Renal cortical epithelial cell (primary cell): ENCODE measurements at regions not wholly inside any gene's neighbourhood (a gene's known extent, or its start where the extent isn't known, plus 50 kb on each side); places are given as distances from the start of the nearest gene placed in this dataset.

Experiments
- DNase-seq: peaks from one replicate; pipeline ENCODE4 v3.0.0-alpha.2; 2011; ENCODE audit warnings: low read depth

DNA sequence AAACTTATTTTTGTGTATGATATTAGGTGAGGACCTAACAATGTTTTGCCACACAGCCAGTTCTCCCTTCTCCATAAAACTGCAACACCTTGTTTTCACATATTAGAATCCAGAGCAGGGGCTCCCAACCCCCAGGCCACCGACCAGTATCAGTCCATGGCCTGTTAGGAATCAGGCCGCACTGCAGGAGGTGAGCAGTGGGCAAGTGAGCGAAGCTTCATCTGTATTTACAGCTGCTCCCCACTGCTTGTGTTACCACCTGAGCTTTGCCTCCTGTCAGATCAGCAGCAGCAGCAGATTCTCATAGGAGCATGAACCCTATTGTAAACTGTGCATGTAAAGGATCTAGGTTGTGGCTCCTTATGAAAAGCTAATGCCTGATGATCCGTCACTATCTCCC, 185.9 kb upstream of the NSMCE3 start:
- DNase-seq: no peak

DNA sequence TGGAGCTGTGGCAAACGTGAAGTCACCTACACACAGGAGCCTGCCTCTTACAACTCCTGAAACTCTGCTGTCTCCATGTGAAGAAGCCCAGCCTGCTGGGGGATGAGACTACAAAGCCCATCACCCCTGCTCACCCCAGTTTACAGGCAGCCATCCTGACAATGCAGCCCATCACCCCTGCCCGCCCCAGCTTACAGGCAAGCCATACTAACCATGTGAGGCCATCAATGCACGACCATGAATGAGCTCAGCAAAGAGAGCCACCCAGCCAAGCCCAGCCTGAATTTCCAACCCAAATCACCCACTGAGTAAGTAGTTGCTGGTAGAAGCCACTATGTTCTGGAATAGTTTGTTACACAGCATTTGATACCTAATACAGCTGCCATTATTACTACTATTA, 185.4 kb upstream of the NSMCE3 start:
- DNase-seq: no peak

DNA sequence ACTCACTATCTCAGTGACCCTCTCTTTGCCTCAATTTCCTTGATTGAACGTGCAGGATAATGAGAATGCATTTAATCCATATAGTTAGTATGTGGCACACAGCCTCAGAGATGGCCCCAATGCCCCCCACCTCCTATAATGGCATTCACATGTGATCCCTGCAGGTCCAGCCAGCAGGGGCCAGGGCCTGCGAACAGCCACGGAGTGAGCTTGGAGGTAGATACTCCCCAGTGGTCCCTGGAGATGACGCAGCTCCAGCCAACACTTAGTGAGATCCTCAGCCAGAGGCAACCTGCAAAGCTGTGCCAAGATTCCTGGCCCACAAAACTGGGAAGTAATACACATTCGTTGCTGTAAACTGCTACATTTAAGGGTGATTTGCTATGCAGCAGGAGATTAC, 184.9 kb upstream of the NSMCE3 start:
- DNase-seq: no peak

DNA sequence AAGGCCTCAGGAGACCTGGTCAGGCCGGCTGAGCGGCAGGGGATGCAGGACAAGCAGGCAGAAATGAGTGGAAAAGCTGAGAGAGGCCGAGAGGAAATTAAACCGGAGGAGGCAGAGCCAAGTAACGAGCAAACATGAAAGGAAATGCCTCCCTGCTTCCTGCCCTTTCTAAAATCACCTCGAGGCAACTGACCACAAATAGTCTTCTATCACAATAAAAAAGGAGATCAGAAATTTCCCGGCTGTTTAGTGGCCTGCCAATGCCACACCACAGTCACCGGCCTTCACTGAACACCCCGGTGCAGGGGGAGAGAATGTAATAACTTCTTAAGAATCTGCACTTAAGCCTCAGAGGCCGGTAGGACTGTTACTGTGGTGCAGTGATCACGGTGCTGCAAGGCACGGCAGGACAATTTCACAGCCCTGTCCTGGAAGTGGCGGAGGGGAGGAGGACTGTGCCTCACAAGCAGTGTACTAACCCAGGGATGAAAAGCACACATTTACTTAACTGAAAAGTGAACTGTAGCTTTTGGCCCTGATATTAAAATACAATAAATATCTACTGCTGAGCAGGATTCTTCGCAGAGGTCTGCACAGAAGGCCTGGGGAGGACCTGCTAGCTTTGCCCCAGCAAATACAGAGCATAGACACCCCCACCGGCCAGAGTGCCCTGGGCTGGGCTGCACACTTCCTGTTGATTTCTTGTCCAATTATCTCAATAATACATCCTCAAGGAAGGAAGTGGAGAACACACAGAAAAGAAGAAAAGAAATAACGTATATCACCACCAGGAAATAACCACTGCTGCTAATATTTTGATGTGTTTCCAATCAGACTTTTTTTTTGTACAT, 183.5 kb upstream of the NSMCE3 start:
- peak; percentile 3 for DNase-seq

DNA sequence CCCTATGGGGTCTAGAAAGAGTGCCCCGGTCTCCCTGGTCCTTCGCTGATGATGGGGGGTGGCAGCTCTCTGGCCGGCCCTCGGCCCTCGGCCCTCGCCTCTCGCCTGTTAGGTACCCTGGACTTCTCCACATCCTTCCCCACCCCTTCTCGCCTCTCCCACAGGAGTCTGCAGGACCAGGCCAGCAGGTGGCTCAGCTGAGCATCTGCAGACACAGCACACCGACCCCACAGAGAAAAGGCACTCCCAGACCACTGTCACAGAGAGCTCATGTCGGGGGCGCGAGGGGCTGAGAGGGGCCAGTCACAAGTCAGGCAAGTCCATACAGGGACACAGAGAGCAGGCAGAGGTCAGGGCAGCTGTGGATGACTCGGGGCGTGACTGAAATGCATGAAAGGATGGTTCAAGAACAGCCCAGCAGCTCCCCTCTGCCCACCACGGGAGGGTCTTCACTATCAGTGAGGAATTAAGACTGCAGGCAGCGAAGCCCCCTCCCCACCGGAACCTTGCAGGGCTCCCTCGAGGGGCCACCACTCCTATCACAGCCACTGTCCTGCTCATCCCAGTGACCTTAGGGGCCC, 181.7 kb upstream of the NSMCE3 start:
- no peak for DNase-seq

DNA sequence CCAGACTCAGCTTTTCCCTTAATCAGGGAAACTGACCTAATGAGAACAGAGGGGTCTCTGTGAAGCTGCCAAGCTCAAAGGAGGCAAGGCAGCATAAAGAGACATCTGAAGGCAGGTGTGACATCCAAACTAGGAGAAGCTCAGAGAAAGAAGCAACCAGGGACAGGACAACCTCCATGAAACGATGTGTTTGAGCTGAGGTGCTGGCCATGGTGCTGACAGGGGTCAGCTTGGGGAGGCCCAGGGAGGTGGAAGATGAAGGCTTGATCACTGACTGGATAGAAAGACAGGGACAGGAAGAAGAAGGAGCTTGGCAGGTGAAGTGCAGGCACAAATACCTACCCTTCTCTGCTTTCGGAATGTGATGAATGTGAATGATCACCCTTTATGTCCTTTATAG, 179.5 kb upstream of the NSMCE3 start:
- DNase-seq: no peak

DNA sequence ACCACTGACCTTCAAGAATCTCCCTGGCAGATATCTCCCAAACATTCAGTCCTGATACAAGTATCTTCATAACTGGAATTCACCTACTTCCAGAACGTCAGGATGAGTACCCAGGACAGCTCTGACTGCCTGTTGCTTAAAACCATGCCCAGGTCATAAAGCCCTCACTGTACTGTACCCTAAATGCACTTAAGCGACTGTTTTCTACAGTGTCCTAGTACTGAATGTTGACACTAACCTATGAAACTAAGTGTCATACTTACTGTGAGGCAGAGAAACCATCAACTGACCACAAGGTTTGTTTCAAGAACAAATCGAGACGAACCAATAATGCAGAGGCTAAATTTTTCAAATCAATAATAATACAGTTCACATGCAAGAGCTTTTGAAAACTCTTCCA, 178.7 kb upstream of the NSMCE3 start:
- no peak for DNase-seq

DNA sequence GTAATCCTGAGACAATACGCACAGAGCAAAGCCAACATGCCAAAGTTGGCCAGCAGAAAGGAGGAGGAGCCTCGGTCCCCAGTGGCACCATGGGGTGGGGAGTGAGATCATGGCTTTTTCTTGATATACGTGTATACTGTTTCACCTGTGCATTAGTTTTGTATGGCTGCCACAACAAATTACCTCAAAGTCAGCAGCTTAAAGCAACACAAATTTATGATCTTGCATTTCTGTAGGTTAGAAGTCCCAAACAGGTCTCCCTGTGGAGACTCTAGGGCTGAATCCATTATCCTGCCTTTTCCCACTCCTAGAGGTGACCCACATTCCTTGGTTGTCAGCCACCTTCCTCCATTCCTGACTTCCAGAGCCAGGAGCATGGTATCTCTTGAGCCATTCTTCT, 176.9 kb upstream of the NSMCE3 start:
- DNase-seq: no peak

DNA sequence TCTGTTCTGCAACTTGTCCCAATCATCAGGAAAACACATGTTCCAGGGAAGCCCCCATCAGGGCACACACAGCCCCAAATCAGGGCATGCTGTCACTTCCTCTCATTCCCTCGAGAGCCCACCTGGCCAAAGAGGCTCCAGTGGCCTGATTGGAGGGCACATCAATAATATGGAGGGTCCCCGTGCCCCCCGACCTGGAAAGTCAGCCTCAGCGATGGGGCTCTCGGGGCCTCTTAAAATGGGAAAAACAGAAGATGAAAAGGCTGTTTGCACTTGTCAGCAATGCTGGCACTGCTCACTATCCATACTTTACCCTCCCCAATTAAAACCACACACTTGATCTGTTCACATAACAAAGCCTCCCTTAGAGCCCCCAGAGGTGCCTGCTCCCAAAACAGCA, 172.9 kb upstream of the NSMCE3 start:
- no peak for DNase-seq

DNA sequence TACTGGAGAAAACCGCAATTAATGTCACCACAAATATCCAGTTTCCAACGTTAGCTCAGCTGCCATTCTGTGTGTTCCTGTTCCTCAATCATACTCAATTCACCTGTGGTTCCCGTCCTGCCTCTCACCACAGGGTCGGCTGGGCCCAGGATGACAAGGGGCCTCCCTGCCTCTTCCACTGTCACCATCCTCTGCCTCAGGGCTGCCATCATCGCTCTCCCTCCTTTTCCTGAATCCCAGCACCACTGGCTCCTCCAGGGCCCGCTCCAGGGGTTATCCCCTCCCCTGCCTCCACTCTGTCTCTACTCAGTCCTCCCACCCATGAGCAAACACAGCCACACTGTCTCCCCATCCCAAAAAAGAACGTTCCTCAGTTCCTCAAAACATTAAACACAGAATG, 170.9 kb upstream of the NSMCE3 start:
- no peak for DNase-seq

DNA sequence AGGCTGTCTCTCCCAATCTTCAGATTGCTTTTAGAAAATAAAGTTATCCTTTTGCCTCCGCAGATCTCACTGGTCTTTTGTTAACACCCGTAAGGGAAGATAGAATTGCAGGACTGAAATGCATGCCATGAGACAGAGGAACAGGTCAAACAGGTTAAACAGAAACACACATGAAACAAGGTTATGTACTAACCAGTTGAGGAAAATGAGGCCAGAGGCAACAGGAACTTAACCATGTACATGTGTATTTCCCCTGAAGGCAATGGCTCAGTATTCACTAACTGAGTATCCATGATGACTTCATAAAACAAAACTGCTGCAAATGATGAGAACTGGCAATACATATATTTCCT, 169.1 kb upstream of the NSMCE3 start:
- peak; percentile 28 for DNase-seq

DNA sequence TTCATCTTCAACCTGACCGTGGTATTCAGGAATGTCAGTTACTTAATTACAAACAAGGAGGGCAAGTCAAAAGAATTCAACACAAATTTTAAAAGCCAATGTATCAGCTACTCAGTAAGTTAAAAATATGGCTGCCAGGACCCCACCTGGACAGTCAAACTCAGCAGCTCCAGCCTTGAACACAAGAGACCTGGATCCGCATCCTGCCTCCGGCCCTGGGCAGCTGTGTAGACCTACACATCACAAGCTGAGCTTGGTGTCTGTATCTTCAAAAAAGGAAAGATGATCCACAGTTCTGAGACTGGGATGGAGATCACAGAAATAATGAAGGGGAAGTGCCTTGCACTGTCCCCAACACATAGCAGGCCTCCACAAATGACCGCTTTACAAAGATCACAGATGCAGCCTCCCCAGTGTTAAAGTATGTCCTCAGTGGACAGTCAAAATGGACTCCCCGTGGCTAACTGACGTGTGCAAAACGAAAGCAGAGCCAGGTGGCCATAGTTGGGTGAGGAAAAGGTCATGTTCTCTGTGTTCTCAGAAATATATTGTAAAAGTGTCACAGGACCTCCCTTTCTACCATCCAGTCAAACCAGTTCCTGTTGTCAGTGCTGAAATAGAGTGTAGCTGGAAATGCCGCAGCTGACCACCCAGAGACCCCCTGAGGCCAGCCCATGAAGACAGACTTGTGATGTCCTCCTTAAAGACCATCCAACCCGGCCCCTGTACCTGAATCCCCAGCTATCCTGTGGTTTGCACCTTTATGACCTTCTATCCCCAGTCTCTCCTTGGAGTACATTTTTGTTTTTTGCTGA, 168.5 kb upstream of the NSMCE3 start:
- DNase-seq: no peak

DNA sequence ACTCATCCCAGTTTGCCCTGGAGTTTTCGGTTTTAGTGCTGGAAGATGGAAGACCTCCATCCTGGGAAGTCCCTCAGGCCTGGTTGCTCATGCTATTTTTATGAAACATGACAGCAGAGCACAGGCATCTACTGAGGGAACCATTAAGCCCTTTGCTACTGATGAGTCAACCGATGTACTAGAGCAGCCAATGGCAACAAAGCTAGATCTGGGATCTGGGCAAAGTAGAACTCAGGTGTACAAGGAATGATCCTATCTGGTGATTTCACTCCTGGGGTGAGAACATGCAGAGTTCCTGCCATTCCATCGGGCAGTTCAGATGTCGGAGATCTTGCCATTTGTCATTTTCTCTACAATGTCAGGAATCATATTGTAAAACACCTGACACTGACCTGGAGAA, 166.2 kb upstream of the NSMCE3 start:
- DNase-seq: peak; percentile 20

DNA sequence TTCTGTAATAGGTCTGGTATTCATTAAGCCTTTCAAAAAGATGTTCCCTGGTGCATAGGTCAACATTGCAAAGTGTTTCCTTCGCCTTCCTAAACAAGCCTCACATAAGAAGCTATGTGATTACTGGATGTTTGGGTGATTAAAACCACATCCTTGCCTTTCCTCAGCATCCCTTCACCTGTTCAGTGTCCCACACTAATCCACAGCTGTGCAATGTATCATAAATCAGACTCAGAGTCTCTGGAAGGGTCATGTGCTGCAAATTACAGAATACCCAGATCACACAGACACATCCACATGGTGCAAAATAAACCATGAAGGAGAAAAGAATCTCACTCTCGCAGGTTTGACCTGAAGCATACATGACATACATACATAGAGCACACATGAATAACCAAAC, 164.7 kb upstream of the NSMCE3 start:
- no peak for DNase-seq

DNA sequence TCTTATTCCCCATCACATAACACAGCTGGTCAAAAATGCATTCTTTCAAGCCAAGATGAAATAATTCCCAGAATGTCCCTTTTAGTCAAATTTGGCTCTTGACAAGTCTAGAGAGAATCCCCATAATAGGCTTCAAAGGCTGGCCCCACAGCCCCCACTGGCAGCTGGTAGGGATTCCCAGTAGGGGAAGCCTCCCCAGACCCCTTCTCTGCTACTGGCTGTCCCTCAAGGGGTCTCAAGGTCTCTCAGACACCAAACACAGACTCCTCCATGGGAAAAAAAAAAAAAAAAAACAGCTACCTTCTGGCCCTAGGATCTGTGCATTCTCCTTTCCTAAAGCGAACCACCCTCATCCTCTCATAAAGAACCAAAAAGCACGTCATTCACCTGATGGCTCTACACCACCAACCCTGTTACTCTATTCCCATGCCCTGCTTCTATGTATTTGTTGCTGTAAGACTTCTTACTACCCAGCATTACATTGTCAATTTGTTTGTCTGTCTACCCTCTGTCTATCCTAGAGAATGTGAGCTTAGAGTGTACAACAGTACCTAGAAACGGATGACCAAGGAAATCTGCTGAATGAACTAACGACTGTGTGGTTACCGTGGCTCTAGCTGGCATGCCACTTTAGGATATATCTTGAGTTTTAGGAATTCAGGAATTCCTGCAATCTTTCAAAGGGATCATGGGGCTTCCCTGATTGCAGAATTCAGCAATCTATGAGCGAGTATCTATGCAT, 164.1 kb upstream of the NSMCE3 start:
- no peak for DNase-seq

DNA sequence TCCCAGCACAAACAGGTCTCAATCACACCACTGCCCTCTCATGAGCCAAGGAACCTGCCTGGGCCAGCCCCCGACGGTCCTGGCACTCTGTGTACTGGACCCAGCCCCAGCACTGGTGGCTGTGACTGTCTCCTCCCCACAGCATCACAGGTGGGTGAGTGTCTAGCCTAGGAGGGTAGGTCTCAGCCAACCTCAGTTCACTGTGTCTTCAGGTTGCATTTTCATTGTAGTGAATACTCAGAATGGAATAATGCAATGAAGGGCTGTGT, 163.4 kb upstream of the NSMCE3 start:
- DNase-seq: no peak

DNA sequence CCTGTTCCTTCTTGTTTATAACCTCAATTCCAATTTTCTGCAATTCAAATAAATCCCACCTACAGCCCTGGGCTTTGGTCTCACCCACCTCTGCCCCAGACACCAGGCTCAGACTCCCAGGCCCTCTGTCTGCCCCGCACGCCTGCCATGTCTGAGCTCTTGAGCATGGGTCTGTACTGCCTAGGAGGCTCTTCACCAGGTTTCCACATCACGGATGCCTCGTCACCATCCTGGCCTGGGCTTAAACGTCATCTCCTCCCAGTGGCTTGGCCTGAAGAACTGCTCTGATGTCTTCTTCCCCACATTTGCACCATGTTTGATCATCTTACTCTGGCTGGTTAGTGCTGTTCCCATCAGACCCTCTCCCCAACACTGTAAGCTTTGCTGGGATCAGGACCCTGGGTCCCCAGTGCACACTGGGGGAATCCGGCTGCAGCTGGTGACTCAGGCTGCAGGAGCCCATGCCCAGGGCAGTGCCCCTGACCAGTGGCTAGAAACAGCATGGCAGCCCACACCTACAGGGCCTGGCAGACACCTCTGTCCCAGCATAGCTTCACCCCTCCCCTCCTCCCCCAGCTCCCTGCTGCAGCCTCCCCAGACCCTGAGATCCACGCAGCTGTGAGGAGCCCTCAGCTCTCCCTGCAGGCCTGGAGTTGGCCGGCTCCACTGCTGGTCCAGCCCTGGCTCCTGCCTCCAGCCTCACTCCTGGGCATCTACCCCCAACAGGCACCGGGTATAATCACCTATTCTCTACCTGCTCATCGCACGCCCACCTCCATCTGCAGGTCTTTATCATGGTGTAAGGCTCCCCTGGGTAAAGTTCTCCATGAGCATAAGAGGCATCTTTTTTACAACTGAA, 162.8 kb upstream of the NSMCE3 start:
- no peak for DNase-seq

DNA sequence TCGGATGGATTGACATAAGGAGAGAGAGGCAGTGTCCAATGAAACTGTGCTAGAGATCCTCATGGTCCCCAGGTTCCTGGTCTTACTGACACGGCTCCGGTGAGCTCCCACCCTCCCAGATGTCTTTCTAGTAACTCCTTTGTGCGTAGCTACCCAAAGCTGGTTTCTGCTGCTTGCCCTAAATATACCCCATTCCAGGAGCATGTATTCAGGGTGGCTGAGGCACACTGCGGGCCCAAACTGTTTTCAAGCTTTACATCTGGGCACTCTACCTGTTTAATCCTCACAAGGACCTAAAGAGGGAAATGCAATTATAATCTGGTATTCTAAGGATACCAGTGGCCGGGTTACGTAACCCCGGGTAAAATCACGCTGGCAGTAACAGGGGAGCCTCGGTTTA, 161.2 kb upstream of the NSMCE3 start:
- DNase-seq: no peak

DNA sequence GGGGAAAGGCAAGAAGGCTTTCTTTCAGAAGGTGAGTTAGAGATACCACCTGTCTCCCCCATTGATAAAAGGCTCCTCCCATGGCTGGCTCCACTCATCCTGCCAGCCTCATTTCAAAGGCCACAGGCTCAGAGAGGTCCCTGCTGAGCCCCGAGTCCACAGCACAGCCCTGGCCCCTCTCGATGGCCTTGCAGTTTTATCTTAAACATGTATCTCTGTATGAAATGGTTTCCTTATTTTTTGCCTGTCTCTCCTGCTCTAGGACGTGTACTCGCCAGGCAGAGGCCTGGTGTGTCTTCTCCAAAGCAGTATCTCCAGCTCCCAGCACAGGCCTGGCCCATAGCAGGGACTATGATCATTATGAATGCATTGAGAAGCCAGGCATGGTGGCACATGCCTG, 160.5 kb upstream of the NSMCE3 start:
- DNase-seq: no peak

DNA sequence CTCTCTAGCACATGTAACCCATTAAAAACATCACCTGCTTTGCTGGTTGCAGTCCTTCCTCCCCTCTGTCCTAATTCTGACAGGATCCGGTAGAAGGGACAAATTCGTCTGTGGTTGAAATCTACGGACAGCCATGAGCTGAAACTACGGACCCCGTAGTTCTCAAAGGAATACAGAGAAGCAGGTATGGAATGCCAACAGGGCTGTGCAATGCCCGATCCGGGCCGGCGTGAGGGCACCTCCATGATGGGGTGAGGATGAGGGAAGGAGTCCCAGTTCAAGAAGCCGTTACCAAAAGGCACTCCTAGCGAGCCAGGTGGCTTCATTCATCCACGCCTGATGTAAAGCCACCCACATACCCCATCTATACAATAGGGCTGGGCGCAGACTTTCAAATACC, 160.0 kb upstream of the NSMCE3 start:
- DNase-seq: no peak

DNA sequence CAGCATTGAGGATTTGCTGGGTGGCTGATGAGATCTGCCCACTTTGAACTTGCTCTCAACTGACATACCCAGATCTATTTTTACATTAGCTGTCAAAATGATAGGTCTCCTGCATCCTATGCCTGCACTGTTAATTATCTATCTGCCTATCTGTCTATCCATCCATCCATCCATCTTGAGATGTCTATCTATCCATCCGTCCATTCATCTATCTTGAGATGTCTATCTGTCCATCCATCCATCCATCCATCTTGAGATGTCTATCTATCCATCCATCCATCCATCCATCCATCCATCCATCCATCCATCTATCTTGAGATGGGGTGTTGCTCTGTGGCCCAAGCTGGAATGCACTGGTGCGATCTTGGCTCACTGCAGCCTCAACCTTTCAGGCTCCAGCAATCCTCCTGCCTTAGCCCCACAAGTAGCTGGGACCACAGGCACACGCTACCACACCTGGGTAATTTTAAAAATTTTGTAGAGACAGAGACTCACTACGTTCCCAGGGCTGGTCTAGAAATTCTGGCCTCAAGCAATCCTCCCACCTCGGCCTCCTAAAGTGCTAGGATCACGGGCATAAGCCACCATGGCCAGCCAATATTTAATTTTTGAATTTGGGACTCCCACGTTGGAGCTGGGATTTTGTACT, 159.4 kb upstream of the NSMCE3 start:
- DNase-seq: no peak
